ENCODE measurements at regions not wholly inside any gene's neighbourhood (a gene's known extent, or its start where the extent isn't known, plus 50 kb on each side); places are given as distances from the start of the nearest gene placed in this dataset.

- DNase-seq (ENCODE audit: low read depth): no peak
- H3K4me3 ChIP-seq (ENCODE audit: control insufficient read depth, low read depth, low read length): no peak overlapping the region
- TF ChIP-seq, protein P1, sequence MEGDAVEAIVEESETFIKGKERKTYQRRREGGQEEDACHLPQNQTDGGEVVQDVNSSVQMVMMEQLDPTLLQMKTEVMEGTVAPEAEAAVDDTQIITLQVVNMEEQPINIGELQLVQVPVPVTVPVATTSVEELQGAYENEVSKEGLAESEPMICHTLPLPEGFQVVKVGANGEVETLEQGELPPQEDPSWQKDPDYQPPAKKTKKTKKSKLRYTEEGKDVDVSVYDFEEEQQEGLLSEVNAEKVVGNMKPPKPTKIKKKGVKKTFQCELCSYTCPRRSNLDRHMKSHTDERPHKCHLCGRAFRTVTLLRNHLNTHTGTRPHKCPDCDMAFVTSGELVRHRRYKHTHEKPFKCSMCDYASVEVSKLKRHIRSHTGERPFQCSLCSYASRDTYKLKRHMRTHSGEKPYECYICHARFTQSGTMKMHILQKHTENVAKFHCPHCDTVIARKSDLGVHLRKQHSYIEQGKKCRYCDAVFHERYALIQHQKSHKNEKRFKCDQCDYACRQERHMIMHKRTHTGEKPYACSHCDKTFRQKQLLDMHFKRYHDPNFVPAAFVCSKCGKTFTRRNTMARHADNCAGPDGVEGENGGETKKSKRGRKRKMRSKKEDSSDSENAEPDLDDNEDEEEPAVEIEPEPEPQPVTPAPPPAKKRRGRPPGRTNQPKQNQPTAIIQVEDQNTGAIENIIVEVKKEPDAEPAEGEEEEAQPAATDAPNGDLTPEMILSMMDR (conservative IDR thresholded peaks at IDR 0.05; ENCODE audit: control insufficient read depth, insufficient read depth, low read depth, low read length): no peak
These were observed 158.1 kb upstream of the IGSF21 start for GRCh38 chr1:17949511-17949910.

DNA sequence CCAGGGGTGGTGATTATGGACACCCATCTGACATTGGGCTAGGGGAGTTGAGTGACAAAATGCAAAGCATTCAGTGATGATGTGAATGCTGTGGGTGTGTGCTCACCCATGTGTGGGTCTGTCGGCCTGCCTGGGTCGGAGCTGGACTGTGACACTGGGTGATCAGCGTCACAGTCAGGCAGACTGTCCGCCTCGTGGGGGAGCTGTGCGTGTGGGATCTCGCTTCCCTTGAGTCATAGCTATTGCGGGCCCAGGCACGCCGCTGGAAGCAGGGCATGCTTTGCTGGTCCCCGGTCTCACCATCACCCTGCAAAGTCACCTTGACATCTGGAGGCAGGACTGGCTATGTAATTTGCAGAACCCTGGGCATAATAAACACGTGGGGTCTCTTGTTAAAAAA is 156.9 kb upstream of the IGSF21 start:
- H3K4me3 ChIP-seq (ENCODE audit: control insufficient read depth, low read depth, low read length): no peak overlapping the region
- TF ChIP-seq, protein P1 (conservative IDR thresholded peaks at IDR 0.05; ENCODE audit: control insufficient read depth, insufficient read depth, low read depth, low read length): no peak
- DNase-seq (ENCODE audit: low read depth): no peak

DNA sequence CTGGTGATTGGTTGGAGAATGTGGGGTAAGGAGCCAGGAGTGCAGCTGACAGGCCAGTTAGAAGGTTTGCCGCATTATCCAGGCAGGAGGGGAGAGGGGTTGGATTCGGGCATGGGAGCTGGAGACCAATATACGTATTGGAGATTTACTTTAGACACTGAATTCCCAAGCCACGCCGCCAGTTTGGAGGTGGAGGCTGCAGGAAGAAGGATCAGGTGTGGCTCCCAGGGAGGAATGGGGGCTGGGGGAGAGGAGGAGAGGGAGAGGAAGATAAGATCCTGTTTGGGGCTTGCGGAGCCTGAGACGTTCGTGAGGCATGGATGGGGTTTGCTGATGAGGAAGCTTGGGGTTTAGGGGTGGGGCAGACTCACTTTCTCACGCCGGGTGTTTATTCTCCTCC is 155.1 kb upstream of the IGSF21 start:
- no peak overlapping the region for H3K4me3 ChIP-seq (ENCODE audit: control insufficient read depth, low read depth, low read length)
- no peak for DNase-seq (ENCODE audit: low read depth)
- TF ChIP-seq, protein P1 (conservative IDR thresholded peaks at IDR 0.05; ENCODE audit: control insufficient read depth, insufficient read depth, low read depth, low read length): no peak

GRCh38 chr1:17953921-17954320 is 153.7 kb upstream of the IGSF21 start:
- no peak for DNase-seq (ENCODE audit: low read depth)

DNA sequence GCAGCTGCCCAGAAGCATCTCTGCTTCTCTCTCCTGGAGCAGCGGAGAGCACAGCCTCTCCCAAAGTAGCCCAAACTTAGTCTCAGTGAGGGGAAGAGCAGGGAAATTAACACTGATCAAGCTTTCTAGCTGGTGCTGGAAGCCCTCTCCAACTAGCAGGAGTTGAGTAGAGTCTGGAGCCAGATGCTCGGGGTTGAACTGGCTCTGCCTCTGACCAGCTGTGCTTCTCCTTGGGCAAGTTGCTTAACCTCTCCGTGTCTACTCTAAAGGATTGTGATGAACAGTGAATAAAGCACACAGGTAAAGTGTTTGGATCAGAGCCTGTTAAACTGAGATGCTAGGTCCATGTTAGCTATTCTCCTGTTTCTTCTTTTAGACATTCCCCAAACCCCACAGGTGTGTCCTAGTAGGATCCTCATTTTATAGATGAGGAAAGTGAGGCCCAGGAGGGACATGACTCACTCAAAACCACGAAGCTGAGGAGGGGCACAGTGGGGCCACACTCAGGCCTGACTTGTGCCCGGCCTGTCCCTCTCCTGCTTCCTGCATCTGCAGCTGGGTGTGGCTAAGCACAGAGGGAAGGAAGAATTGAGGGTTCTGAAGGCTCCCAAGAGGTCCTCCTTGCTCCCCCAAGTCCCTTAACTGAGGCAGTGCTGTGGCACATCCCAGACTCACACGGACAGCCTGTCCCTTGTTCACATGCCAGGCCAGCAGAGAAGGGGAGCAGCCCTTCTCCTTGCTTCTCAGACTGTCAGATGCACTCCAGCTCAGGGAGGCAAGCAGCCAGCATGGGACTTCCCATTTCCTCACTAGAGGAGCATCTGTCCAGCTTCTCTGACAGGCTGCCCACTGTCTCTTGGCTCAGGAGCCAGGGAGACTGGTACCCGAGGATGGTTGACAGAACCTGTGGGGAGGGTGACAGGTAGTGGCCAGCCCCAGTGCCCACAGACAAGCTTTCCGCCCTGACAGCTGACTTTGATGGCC is 152.0 kb upstream of the IGSF21 start:
- H3K4me3 ChIP-seq (ENCODE audit: control insufficient read depth, low read depth, low read length): no peak overlapping the region
- DNase-seq (ENCODE audit: low read depth): no peak
- TF ChIP-seq, protein P1 (conservative IDR thresholded peaks at IDR 0.05; ENCODE audit: control insufficient read depth, insufficient read depth, low read depth, low read length): no peak

More at GRCh38 chr1:17953921-17954320, 153.7 kb upstream of the IGSF21 start:
- no peak overlapping the region for H3K4me3 ChIP-seq (ENCODE audit: control insufficient read depth, low read depth, low read length)
- TF ChIP-seq, protein P1 (conservative IDR thresholded peaks at IDR 0.05; ENCODE audit: control insufficient read depth, insufficient read depth, low read depth, low read length): no peak

DNA sequence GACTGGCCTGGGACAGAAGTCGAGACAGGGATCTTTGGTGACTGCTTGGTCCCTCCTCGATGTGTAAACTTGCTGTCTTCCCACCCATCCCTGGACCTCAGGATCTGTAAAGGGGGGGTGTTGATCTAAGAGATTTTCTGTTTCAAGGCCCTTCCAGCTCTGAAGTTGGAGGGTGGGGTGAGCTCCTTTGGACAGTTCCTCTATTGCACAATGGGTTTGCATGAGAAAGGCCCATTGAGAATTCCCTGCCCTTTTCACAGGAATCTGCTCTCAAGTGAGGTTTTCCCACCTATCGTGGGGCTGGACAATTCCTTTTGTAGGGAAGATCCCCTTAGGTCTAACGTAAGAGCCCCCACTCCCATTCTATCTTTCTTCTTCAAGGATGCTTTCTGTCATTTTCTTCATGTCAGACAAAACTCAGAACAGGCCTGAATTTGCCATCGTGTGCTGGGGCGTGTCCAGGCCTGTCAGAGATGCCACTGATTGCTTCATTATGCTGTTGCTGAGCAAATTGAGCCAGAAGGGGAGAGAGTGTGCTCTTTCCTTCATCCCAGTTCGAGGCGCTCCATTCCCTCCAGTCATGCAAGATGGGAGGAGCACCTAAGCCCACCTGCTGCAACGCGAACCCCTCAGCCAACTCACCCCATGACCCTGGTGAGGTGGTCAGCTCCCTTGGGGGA is 149.9 kb upstream of the IGSF21 start:
- peak; percentile 5 for DNase-seq (ENCODE audit: low read depth)
- TF ChIP-seq, protein P1 (conservative IDR thresholded peaks at IDR 0.05; ENCODE audit: control insufficient read depth, insufficient read depth, low read depth, low read length): no peak
- H3K4me3 ChIP-seq (ENCODE audit: control insufficient read depth, low read depth, low read length): no peak overlapping the region

All from fibroblast of mammary gland (primary cell).